ENCODE measurements at regions not wholly inside any gene's neighbourhood (a gene's known extent, or its start where the extent isn't known, plus 50 kb on each side); places are given as distances from the start of the nearest gene placed in this dataset.

GRCh38 chr12:97127061-97127460, 220.0 kb downstream of the NEDD1 start:
- no peak for DNase-seq
- Histone ChIP-seq H3K27ac (no peak overlapping the region), H3K9me3 (no peaks in the 10 kb centered on the region), H3K36me3 (no peaks in the 10 kb centered on the region), H3K4me3 (no peak overlapping the region), H3K27me3 (no peaks in the 10 kb centered on the region), H3K4me1 (no peaks in the 10 kb centered on the region)
- intact Hi-C loops (cut with DNase I), result no loop called here
- 32 to 34% methylated on average over 2 of the region's 2 CpGs for WGBS, 2 donors
- TF ChIP-seq, protein P1, sequence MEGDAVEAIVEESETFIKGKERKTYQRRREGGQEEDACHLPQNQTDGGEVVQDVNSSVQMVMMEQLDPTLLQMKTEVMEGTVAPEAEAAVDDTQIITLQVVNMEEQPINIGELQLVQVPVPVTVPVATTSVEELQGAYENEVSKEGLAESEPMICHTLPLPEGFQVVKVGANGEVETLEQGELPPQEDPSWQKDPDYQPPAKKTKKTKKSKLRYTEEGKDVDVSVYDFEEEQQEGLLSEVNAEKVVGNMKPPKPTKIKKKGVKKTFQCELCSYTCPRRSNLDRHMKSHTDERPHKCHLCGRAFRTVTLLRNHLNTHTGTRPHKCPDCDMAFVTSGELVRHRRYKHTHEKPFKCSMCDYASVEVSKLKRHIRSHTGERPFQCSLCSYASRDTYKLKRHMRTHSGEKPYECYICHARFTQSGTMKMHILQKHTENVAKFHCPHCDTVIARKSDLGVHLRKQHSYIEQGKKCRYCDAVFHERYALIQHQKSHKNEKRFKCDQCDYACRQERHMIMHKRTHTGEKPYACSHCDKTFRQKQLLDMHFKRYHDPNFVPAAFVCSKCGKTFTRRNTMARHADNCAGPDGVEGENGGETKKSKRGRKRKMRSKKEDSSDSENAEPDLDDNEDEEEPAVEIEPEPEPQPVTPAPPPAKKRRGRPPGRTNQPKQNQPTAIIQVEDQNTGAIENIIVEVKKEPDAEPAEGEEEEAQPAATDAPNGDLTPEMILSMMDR (IDR thresholded peaks at IDR 0.05), result no peak
- no peak for TF ChIP-seq POLR2A (IDR thresholded peaks at IDR 0.05)

GRCh38 chr12:97131220-97131981, 224.3 kb downstream of the NEDD1 start:
- H3K27ac ChIP-seq, result no peak overlapping the region
- no peaks in the 10 kb centered on the region for H3K27me3 ChIP-seq
- TF ChIP-seq, protein P1 (IDR thresholded peaks at IDR 0.05), result no peak
- TF ChIP-seq POLR2A (IDR thresholded peaks at IDR 0.05), result no peak
- H3K4me3 ChIP-seq, result no peak overlapping the region
- H3K4me1 ChIP-seq, result no peaks in the 10 kb centered on the region
- H3K9me3 ChIP-seq, result no peaks in the 10 kb centered on the region
- H3K36me3 ChIP-seq, result no peaks in the 10 kb centered on the region
- no peak for DNase-seq
- intact Hi-C loops (cut with DNase I), result no loop called here
- WGBS, 2 donors, result 47 to 56% methylated on average over 4 of the region's 4 CpGs

GRCh38 chr12:97132270-97132669, 225.2 kb downstream of the NEDD1 start:
- TF ChIP-seq, protein P1 (IDR thresholded peaks at IDR 0.05), result no peak
- TF ChIP-seq POLR2A (IDR thresholded peaks at IDR 0.05), result no peak
- intact Hi-C loops (cut with DNase I), result no loop called here
- Histone ChIP-seq H3K27ac (no peak overlapping the region), H3K9me3 (no peaks in the 10 kb centered on the region), H3K27me3 (no peaks in the 10 kb centered on the region), H3K36me3 (no peaks in the 10 kb centered on the region), H3K4me3 (no peak overlapping the region), H3K4me1 (no peaks in the 10 kb centered on the region)
- whole genome bisulfite sequencing, 2 donors, result 21 to 37% methylated on average over 2 of the region's 2 CpGs
- DNase-seq, result no peak

GRCh38 chr12:97134495-97134894, 227.4 kb downstream of the NEDD1 start:
- no peak for TF ChIP-seq POLR2A (IDR thresholded peaks at IDR 0.05)
- TF ChIP-seq, protein P1 (IDR thresholded peaks at IDR 0.05), result no peak
- 73 to 89% methylated on average over 1 of the region's 1 CpG for WGBS, 2 donors
- H3K36me3 ChIP-seq, result no peaks in the 10 kb centered on the region
- no peaks in the 10 kb centered on the region for H3K4me1 ChIP-seq
- no peak for DNase-seq
- H3K27me3 ChIP-seq, result no peaks in the 10 kb centered on the region
- intact Hi-C loops (cut with DNase I), result no loop called here
- H3K27ac ChIP-seq, result no peak overlapping the region
- H3K9me3 ChIP-seq, result no peaks in the 10 kb centered on the region
- H3K4me3 ChIP-seq, result no peak overlapping the region

DNA sequence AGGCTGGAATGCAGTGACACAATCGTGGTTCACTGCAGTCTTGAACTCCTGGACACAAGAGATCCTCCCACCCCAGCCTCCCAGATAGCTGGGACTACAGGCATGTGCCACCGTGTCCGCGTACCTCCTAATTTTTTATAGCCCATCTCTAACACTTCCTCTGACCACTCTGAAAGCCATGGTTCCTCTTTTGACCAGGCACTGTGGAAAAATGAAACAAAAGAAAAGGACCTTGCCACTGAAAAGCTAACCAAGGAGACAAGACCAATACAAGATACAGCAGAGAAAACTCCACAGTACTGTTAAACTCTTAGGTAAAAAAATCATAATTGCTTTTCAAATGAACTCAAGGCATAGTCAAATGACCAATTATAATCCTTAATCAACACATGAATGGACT, 233.3 kb downstream of the NEDD1 start:
- Histone ChIP-seq H3K4me1 (no peaks in the 10 kb centered on the region), H3K27ac (no peak overlapping the region), H3K9me3 (no peaks in the 10 kb centered on the region), H3K36me3 (no peaks in the 10 kb centered on the region), H3K4me3 (no peak overlapping the region), H3K27me3 (no peaks in the 10 kb centered on the region)
- WGBS, 2 donors, result 52 to 72% methylated on average over 4 of the region's 4 CpGs
- intact Hi-C loops (cut with DNase I), result no loop called here
- no peak for TF ChIP-seq POLR2A (IDR thresholded peaks at IDR 0.05)
- TF ChIP-seq, protein P1 (IDR thresholded peaks at IDR 0.05), result no peak
- DNase-seq, result no peak

Data from esophagus squamous epithelium (tissue), 5 donors.